ENCODE measurements at regions not wholly inside any gene's neighbourhood (a gene's known extent, or its start where the extent isn't known, plus 50 kb on each side); places are given as distances from the start of the nearest gene placed in this dataset.
"Not testable (repeated sequence)": the region's sequence is repeated elsewhere in the genome, so short reads cannot be mapped to it uniquely, and the experiment has no call there.

DNA sequence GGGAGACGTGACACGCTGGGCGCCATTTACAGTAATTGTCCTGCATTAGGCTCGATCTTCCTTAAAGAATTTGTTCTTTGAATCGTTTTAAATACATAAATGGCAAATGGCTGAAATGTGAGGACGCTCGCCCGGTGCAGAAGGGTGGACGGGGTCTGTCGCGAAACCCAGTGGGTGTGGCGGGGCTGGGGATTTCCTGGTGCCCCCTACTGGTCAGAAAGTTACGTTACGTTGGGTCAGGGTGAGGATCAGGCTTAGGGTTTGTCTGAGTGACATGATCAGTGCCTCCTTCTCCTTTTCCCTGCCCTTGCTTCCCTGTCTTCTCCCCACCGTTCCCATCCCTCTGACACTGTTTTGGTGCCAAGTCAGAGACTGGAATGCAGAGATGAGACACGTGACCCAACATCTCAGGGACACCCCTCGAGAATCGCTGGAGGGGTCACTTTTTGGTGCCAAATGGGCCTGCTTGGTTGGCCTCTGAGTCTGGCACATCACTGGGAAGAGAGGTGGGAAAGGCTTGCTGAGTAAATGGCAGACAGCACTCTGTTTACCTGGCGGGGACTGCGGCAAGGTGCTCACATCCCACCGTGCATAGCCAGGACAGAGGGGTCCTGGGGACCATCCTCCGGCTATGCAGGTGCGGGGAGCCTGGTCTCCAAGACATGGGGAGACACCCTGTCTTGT lies 1107.6 kb downstream of the BRD1 start:
- no peak for DNase-seq (ENCODE audit: low read depth)
- TF ChIP-seq, protein P1, sequence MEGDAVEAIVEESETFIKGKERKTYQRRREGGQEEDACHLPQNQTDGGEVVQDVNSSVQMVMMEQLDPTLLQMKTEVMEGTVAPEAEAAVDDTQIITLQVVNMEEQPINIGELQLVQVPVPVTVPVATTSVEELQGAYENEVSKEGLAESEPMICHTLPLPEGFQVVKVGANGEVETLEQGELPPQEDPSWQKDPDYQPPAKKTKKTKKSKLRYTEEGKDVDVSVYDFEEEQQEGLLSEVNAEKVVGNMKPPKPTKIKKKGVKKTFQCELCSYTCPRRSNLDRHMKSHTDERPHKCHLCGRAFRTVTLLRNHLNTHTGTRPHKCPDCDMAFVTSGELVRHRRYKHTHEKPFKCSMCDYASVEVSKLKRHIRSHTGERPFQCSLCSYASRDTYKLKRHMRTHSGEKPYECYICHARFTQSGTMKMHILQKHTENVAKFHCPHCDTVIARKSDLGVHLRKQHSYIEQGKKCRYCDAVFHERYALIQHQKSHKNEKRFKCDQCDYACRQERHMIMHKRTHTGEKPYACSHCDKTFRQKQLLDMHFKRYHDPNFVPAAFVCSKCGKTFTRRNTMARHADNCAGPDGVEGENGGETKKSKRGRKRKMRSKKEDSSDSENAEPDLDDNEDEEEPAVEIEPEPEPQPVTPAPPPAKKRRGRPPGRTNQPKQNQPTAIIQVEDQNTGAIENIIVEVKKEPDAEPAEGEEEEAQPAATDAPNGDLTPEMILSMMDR (IDR thresholded peaks at IDR 0.05; ENCODE audit: control insufficient read depth, insufficient read depth, low read depth, low read length, missing control alignments) = no peak
- H3K4me3 ChIP-seq (ENCODE audit: control insufficient read depth, low read depth, low read length) = no peak overlapping the region

DNA sequence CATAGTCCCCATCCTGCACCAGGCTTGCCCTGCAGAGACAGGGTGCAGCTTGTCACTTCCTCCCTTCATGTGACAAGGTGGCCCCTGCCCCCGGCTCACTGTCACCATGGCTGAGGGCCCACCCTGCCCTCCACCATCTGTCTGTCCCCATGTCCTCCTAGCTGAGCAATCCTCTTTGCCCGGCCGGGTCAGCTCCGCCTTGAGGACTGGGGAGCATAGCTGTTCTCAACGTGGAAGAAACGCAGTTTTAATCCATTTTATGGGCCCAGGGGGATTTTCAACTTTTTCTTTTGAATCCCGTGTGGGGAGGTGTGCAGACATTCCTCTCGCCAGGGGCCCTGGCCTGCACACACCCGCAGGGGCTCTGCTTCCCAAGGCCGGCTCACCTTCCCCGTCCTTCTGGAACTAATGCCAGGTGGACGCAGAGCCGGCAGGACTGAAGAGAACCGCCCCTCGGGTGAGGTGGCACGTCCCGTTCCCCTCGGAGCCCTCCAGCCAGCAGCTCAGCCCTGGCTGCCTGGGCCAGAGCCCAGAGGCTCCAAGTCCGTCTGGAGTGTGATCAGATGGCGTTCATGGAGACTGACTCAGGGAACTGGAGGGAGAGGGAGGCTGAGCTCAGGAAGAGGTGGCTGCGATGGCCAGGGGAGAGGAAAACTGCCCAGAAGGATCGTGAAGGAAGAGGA lies 1108.7 kb downstream of the BRD1 start:
- H3K4me3 ChIP-seq (ENCODE audit: control insufficient read depth, low read depth, low read length) = no peak overlapping the region
- no peak for DNase-seq (ENCODE audit: low read depth)
- TF ChIP-seq, protein P1 (IDR thresholded peaks at IDR 0.05; ENCODE audit: control insufficient read depth, insufficient read depth, low read depth, low read length, missing control alignments) = no peak

DNA sequence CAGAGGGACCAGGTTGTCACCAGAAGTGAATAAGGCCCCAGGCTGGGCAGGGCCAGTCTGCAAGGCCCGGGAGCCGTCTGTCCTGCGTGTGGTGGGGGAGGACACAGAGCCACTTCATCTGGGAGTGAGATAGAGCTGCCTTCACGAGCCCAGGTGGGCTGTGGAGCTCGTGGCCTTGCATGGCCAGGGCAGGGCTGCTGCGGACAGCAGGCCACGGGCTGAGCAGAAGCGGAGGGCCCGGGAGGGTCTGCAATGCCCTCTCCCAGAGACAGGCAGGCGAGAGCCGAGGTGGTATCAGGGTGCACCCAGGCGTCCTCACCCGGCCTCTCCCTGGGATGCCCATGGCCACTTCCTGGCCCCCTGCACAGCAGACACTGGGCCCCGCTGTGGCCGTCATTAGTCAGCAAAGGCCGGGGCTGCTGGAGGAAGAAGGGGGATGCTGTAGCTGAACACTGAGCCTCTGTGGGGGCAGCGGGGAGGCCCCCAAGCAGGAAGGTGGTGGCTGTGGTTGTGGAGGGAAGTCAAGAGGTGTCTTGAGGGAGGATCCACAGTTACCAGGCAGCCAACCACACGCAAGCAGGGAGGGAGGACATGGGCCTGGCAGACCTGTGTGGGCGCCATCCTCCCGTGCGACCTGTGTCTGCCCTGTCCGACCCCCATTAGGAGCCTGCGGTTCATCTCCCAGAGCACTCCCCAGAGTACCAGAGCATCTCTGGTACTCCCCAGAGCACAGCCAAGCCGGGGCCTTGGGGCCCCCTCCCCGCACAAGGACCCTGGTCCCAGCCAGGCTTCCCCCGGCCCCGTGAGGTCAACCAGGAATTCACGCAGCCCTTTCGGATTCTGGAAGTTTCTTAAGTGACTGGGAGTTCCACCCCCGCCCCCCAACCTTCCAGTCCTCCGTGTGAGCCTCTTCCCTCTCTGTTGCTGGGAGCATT lies 1109.5 kb downstream of the BRD1 start:
- TF ChIP-seq, protein P1 (IDR thresholded peaks at IDR 0.05; ENCODE audit: control insufficient read depth, insufficient read depth, low read depth, low read length, missing control alignments) = no peak
- no peak overlapping the region for H3K4me3 ChIP-seq (ENCODE audit: control insufficient read depth, low read depth, low read length)
- no peak for DNase-seq (ENCODE audit: low read depth)

DNA sequence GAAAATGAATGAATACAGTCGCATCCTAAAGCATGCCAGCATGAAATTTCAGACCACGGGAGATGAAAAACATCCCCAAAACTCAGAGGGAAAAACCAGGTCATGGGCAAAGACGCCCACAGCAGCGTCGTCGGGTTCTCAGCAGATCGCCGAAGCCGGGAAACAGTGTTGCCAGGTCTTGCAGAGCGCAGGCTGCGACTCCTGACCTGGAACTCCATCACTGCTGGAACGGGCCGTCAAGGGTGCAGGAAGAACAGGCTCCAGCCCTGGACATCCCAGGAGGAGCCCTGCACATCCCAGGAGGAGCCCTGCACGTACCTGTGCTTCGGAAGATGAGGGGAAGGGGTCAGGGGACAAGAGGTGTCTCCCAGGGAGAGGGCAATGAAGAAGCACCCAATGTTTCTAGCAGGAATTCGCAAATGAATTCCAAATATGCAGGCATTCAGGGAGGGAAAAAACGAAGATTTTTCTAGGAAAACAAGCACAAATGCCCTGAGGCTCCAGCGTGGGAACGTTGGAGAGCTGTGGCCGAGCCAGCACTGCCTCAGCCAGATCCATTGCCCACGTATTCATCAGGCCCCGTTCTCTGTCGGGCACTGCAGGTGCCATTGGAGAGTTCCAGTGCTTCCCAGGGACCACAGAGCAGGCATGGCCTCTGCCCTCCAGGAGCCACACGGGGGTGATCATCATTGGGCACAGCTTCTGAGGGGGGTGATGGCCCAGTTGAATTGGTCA lies 1110.4 kb downstream of the BRD1 start:
- TF ChIP-seq, protein P1 (IDR thresholded peaks at IDR 0.05; ENCODE audit: control insufficient read depth, insufficient read depth, low read depth, low read length, missing control alignments) = no peak
- no peak overlapping the region for H3K4me3 ChIP-seq (ENCODE audit: control insufficient read depth, low read depth, low read length)
- no peak for DNase-seq (ENCODE audit: low read depth)

DNA sequence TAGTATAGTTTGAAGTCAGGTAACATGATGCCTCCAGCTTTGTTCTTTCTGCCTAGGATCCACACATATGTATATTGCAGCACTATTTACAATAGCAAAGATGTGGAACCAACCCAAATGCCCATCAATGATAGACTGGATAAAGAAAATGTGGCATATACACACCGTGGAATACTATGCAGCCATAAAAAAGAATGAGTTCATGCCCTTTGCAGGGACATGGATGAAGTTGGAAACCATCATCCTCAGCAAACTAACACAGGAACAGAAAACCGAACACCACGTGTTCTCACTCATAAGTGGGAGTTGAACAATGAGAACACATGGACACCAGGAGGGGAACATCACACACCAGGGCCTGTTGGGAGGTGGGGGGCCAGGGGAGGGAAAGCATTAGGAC lies 1111.5 kb downstream of the BRD1 start:
- DNase-seq (ENCODE audit: low read depth); H3K4me3 ChIP-seq (ENCODE audit: control insufficient read depth, low read depth, low read length): not testable (repeated sequence)

DNA sequence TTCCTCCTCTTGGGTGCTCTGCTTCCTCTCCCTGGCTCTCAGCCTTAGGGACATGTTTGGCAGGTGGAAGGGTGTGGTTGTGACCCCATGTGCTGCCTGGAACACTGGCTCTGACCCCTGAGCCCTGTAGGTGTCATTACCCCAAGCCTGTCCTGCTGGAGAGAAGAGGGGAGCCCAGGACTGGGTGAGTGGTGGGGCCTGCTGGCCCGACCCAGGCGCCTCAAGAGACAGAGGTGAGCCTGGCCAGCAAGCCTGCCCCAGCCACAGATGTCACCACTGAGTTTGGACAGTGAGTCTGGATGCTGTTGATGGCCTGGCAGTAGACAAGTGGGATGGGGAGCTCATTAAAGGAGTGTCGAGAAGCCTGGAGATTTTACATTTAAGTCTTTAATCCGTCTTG lies 1112.2 kb downstream of the BRD1 start:
- TF ChIP-seq, protein P1 (IDR thresholded peaks at IDR 0.05; ENCODE audit: control insufficient read depth, insufficient read depth, low read depth, low read length, missing control alignments) = no peak
- no peak for DNase-seq (ENCODE audit: low read depth)
- H3K4me3 ChIP-seq (ENCODE audit: control insufficient read depth, low read depth, low read length) = no peak overlapping the region

All from AG09309 (cell line).